ENCODE measurements at regions not wholly inside any gene's neighbourhood (a gene's known extent, or its start where the extent isn't known, plus 50 kb on each side); places are given as distances from the start of the nearest gene placed in this dataset.

DNA sequence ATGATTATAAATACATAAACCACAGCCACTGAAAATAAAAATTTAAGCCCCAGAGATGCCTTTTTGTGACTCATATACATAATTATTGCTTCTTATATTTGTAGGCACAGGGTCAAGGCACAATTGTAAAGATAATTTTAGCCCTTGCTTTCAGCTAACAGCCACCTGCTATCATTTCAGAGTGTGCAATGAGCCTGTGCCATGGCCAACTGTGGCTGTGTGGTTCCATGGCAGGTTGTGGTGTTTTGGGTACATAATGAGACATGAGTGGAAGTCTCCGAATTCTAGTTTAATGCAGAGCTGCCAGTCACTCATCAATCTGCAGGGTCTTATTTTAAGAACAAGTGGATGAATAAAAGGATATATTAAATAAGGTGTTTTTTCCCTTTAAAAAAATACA, 346.9 kb upstream of the SNX7 start:
- TF ChIP-seq FOXA1 (IDR thresholded peaks at IDR 0.05) (no peak), TARDBP (IDR thresholded peaks at IDR 0.05) (no peak), ELF4 (IDR thresholded peaks at IDR 0.05) (no peak), ARNT (IDR thresholded peaks at IDR 0.05) (no peak), SP1 (IDR thresholded peaks at IDR 0.05) (no peak), FOXM1 (IDR thresholded peaks at IDR 0.05; ENCODE audit: borderline replicate concordance) (no peak), HDGF (IDR thresholded peaks at IDR 0.05; ENCODE audit: borderline replicate concordance) (no peak), FOXK2 (IDR thresholded peaks at IDR 0.05) (no peak), CTBP1 (IDR thresholded peaks at IDR 0.05; ENCODE audit: borderline replicate concordance) (no peak)
